GM04503 (cell line): ENCODE measurements at regions not wholly inside any gene's neighbourhood (a gene's known extent, or its start where the extent isn't known, plus 50 kb on each side); places are given as distances from the start of the nearest gene placed in this dataset.
"Not testable (repeated sequence)": the region's sequence is repeated elsewhere in the genome, so short reads cannot be mapped to it uniquely, and the experiment has no call there.

Experiments used
- DNase-seq: peaks from one replicate; pipeline ENCODE4 v3.0.0-alpha.2; 2012; ENCODE audit warnings: low read depth

DNA sequence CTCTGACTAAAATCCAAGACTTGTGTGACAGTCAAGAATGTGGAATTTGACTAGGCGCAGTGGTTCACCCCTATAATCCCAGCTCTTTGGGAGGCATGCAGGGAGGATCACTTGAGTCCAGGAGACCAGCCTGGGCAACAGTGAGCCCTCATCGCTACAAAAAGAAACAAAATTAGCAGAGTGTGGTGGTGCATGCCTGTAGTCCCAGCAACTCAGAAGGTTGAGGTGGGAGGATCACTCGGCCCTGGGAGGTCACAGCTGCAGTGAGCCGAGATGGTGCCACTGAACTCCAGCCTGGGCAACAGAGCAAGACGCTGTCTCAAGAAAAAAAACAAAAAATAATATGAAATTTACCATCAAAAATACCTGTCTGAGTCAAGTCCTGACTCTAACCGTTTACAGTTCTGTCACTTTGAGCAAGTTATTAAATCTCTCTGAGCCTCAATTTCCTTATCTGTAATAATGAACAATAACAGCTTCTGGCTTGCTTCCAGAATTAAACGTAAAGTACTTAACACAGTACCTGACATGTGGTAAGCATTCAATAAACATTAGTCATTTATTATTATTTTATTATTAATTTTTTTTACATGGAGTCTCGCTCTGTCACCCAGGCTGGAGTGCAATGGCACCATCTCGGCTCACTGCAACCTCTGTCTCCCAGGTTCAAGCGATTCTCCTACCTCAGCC, 204.6 kb upstream of the TSC22D1 start:
- DNase-seq = no peak

DNA sequence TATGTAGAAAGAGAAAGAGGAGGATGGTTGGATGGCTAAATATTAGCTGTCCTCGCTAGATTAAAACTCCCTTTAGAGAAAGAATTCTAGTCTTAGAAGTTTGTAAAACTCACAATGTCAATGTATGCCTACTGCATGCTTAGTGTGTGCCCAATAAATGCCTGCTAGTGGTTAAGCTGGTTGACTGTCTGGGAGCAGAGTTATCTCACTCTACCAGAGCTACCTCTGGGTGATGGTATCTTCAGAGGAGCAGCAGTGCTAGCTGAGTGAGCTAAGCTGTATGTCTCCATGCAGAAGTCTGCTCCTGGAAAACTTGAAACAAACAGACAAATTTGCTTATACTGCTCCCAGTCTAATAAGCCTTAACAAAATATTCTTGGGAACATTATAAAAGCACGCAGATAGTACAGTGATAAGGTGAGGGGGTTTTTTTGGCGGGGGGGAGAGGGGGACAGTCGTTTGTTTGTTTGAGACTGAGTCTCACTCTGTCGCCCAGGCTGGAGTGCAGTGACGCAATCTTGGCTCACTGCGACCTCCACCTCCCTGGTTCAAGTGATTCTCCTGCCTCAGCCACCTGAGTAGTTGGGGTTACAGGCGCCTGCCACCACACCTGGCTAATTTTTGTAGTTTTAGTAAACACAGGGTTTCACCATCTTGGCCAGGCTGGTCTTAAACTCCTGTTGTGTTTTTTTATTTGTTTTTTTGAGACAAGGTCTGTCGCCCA, 202.8 kb upstream of the TSC22D1 start:
- no peak for DNase-seq

DNA sequence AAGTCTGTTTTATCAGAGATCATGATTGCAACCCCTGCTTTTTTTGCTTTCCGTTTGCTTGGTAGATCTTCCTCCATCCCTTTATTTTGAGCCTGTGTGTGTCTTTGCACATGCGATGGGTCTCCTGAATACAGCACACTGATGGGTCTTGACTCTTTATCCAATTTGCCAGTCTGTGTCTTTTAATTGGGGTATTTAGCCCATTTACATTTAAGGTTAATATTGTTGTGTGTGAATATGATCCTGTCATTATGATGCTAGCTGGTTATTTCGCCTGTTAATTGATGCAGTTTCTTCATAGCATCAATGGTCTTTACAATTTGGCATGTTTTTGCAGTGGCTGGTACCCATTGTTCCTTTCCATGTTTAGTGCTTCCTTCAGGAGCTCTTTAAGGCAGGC, 199.2 kb upstream of the TSC22D1 start:
- DNase-seq = not testable (repeated sequence)

DNA sequence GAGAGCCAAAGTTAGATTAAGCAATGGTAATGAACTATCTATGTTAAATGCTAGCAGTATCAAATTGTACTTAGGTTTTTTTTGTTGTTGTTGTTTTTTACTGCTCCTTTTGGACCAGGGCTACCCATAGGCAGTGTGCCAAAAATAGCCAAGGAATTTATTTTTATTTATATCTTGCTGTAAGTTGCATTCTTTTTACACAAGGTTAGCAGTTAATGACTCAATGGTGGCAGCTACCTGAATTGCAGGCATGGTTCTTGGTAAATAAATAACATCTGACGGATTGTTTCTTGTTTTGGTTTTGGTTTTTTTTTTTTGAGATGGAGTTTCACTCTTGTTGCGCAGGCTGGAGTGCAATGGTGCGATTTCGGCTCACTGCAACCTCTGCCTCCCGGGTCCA, 194.8 kb upstream of the TSC22D1 start:
- DNase-seq = no peak

DNA sequence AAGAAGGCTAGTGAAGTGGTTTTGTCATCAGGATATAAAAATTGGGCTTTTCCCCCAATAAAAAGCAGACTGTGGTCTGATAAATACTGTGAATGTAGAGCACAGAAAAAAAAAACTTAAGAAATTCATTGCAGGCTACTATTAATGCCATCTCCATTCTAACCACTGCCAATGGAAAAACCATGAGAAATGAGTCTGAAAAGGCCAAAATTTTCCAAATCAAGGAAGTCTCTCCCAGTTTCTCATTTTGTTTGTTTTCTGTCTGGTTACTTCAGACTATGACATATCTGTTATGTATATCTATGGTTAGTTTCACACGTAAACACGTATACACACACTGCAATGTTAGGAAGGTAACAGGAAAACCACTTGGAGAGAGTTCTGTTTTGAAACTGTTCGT, 193.6 kb upstream of the TSC22D1 start:
- DNase-seq = no peak

DNA sequence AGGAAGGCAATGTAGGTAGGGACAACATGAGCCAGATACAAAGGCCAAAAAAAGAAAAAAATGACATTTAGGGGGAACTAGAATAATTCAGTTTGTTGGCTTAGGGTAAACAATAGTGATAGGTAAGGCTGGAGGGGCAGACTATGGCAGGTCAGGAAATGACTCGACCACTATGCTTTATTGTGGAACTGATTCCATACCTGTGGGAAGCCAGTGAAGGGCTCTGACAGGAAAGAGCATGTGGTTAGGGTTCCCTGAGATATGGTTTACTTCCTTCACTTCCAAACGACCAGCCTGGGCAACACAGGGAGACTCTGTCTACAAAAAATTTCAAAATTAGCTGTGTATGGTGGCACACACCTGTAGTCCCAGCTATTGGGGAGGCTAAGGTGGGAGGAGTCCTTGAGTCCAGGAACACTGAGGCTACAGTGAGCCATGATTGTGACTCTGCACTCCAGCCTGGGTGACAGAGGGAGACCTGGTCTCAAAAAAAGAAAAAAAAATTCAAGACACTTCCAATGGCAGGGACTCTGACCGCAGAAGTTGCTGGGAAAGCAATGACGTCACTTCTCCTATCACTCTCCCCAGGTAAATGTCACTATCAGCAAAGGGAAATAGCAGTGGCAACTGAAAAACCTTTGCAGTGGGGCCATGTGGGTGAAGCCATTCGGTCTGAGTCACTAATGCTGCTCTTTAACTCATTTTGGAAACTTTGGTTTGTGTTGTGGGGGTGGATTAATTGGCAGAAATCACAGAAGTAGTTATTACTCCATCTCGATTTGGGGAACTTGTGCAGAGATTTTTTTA, 192.8 kb upstream of the TSC22D1 start:
- DNase-seq = no peak

DNA sequence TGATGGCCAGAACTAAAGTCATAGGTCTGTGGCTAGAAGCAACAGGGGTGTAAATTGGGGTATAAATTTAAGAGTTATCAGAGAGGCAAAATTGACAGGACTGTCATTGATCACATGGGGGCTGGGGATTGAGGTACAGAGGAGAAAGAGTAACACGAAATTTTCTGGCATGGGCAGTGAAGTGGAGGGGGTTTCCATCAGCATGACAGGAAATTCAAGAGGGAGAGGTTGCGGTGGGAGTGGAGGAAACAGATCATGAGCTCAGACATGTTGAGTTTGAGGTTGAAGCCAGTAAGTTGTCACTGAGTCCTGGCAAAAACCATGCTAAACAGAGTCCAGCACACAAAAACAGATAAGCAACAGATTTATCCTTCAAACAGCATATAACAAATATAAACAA, 192.1 kb upstream of the TSC22D1 start:
- no peak for DNase-seq

DNA sequence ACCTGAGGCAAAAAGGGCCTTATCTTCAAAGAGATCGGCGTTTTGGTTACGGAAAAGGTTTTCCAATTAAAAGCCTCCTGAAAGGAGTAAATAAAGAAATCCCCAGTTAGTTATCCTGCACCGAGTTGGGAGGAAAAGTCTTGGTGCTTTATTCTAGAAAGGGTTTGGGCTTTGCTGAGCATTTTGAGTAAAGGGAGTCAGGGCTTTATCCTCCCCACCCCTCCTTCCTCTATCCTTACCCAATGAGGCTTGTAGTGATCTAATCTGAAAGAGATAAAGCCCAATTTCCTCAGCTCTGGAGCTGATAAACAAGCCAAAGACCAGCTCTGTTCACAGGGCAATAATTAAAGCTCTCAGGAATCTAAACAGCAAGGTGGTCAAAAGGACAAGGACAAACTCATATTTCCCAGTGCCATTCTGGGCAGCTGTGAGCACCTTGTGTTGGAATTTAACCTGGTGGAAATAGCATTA, 188.9 kb upstream of the TSC22D1 start:
- DNase-seq = no peak

DNA sequence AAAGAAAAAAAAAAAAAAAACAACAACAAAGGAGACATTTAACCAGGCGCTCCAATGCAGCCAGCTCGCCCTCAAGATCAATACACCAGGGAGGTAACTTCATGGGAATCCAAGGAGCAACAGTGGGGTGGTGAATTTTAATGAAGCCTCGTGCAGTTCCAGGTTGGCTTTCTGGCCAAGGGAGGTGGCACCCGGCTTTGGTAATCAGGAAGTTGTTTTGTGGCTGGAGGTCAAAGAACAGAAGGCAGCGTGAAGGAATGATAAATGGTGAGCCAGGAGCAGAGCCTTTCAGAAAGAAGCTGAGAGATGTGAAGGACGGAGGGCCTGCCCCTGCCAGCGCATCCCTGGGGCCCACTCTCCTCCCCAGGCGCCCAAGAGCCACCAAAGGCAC, 188.2 kb upstream of the TSC22D1 start:
- DNase-seq = no peak

DNA sequence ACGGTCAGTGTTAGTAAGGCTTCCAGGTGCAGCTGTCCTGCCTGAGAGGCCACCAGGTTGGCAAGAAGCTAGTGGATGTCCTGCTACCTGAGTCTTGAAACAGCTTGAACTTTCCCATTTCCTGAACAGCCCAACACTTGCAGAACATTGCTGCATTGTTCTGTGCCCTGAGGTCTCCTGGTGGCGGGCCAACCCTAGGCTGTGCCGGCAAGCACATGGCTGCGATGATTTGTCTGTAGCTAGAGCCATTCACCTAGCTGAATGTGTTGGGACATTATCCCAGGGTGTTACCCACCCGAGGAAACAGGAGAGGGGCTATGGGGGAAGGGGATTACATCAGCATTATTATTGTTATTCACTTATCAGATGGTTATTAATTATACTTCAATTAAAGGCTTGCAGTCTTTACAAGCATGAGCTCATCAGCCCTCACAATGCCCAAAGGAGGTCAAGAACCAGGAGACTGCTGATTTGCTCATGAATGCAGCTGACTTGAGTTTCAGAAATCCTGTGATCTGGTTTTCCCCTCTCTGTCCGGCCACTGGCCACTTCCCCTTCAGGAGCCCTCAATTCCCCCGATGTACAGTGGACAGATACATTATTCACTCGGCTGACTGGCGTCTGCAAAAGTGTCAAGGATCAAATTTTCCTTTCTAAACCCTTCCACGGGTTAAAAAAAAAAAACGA, 187.6 kb upstream of the TSC22D1 start:
- DNase-seq = no peak

DNA sequence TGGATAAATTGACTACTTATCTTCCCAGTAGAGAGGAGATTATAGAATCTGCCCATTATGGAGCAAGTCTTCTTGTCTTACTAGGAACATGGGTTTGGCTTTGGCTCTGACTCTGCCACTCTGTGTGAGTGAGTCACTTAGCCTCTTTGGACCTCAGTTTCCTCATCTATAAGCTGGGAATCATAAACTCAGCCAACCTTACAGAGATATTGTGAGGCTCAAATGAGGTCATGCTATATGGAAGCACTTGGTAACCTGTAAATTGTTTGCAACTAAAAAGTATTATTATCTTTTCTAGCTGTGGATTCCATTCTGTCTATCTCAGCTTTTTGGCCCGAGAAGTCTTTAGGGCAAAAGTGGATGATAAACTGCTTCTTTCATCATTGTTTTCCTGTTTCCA, 186.8 kb upstream of the TSC22D1 start:
- no peak for DNase-seq

DNA sequence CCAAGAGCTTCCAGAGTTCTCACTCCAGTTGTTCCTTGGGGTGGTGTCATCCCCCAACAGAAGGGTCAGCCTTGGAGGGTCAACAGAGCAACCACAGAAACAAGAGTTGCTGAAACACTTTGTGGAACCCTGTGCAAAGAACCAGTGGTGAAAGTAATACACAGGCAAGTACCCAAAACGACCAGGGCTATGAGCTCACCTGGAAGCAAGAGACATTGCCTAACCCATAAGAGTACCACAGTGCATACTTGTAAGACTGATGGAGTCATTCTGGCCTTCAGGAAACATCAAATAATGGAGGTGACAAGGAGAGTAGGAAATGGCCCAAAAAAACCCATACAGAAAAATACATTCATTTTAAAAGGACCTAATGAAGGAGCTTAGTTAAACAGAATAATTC, 184.3 kb upstream of the TSC22D1 start:
- no peak for DNase-seq

DNA sequence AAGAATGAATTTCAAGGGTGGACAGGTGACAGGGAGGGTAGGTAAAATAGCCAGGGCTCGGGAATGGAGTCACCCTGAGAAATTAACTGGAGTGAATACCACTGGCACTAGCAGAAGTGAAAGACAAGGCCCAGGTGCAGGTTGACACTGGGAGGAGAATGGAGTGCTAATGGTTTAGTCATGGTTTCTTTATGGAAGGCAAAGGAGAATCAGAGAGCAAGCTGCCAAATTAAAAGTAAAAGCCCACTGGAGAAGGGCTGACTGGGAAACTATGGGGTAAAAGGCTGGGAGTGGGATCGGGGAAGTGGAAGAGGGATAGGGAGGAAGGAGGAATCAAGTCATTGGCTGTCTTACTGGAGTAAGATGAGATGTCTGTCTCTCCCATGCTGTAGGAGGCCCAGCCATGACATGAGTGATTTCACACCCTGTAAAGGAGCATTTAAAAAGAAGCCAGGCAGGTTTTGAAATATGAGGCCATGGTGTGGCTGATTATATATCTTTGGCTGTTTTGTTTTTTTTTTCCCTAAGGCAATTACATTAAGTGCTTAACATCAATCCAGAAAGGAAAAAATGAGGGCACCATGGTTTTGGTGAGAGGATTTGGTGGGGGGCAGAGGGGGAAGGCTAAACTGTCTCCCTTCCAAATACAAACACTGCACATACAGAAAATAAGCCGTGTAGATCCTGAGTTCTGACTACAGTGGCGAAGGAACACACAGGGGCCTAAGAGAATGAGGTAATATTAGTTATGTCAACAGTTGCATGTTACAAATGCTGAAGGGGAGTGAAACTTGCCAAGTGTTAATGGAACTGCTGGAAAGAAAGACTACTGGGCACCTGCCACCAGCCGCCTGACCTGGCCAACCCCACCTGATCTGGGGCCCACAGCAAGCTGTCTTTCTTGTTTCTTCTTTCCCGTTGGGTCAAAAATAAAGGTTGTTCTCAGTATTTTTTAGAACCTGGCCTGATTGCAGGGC, 183.5 kb upstream of the TSC22D1 start:
- no peak for DNase-seq

DNA sequence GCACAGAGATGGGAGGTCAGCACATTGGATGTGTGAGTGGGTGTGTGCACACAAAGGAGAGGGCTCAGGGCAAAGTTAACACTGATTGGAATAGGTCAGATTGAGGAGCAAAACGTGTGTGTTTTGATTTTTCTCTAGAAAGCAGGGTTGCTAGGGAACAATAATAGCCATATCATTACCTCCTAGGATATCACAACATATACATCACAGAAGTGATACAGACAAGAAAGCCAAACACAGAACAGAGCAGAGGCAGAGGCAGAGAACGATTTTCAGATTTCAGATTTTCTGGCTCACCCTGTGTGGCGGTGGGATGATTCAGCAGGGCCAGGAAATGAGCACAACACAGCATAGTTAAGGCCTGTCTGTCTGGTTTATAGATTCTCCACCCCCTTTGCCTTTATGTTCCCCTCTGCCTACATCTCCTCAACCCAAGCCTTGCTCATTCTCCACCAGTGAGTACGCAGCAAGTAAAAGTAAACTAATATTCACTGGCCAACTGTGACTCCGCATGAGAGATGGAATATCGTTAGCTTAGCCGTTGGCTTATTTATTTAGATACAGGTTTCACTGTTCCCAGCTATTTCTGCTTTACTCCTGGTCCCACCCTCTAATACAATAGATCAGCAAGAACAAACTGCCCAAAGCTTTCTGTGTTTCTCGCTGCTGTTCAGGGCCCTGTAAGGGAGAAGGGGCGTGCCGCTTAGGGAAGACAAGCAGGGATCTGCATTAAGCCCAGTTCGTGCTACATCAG, 182.7 kb upstream of the TSC22D1 start:
- peak; percentile 42 for DNase-seq

DNA sequence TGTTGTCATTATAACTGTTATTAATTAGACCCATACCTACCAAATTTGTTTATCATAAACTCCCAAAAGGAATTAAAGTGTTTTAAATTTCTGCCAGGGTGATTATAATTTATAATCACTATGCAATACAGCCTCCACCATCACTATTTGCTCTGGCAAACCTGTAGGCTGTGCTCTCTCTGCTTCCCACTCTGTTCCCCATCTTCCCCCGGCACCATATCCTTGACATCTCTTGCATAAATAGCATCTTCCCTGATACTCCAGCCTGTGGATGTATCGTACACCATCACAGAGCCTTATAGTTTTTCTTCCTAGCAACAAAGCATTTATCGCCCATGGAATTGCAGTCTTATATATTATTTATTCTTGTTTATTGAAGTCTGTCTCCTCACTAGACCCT, 181.5 kb upstream of the TSC22D1 start:
- DNase-seq = no peak

DNA sequence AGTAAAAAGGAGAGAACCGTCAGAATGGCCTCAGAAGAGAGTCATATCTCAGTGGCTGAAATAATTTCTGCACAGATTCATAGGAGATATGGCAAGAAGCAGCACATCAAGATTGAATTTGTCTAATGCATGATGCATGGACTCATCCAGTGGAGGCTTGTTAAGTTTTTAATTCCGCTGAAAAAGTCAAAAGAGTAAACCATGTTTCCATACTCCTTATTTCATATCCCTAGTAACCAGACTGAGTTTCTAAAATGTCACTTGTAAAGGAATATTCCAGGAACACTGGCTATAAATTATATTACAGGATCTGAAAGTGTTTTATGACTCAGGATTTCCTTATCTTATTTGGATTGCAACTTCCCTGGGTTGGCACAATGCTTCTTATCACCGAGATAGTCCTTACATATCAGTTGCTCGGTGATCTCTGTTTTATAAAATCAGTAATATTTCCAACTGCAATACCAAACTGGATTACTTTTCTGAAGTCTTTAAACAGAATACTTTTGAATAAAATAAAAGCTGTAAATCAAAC, 180.2 kb upstream of the TSC22D1 start:
- no peak for DNase-seq

DNA sequence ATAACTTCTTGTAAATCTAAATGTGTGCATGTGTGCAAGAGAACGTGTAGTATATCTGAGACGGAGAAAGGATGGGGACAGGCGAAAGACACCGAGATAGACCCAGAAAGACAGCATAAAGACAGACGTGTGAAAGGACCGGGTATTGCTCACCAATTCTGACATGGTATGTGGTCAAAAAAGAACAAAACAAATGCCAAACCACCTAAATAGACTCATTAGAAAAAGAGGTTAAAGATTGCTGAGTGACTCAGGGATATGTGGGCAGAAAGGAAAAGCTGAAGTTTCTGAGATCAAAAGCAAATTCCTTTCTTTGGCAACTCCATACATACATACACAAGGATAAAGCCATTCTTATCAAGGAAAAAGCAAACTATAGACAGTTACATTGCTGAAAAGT, 179.7 kb upstream of the TSC22D1 start:
- DNase-seq = no peak

DNA sequence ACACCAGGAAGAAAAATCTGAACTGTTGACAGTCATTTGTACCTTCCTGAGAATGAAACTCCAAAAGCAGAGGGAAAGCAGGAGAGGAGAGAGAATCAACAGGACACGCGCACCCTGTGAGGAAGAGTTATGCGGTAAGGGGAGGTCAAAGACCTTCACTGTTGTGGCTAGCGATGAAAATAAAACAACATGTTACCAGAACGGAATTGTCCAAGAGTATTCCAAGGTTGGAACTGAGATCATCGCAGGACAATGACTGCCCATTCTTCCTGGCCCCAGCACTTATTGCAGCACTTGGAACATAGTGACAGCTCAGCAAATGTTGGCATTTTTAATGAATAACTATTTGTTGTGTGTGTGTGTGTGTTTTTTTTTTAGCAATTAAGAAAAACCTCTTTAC, 176.0 kb upstream of the TSC22D1 start:
- no peak for DNase-seq

DNA sequence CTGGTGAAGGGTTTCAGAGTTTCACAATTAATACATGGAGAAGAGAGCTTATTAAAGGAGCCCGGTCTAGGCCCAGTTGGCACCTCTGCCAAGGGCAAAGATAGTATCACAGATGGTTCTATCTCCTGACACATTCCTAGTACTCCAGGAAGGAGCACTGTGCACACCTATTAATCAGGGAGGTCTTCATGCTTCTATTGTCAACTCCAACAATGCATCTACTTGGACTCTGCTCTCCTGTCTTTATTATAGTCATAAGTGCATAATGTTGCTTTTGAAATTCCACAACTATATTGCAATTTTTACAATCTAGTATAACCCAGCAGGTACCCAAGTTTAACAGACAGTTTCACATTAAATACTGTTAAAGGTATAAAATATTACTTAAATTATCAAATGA, 174.5 kb upstream of the TSC22D1 start:
- no peak for DNase-seq

DNA sequence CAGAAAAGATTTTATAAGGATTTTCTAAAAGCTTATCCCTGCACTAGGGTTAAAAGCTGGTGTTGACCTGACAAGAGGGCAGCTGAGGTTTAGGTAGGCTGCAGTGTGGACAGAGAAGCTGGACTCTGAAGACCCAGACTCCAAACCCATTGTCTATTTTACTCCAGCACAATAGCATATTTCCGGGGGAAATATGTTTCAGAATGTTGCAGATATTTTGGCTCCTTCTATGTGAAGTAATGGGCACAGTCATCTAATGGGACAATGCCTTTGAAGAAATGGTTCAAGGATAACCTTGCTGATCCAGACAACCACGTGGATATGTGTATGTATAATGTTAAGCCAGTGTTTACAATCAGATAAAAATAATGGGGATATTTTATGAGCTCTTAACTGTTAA, 173.8 kb upstream of the TSC22D1 start:
- DNase-seq = no peak
